ENCODE measurements at regions not wholly inside any gene's neighbourhood (a gene's known extent, or its start where the extent isn't known, plus 50 kb on each side); places are given as distances from the start of the nearest gene placed in this dataset.

DNA sequence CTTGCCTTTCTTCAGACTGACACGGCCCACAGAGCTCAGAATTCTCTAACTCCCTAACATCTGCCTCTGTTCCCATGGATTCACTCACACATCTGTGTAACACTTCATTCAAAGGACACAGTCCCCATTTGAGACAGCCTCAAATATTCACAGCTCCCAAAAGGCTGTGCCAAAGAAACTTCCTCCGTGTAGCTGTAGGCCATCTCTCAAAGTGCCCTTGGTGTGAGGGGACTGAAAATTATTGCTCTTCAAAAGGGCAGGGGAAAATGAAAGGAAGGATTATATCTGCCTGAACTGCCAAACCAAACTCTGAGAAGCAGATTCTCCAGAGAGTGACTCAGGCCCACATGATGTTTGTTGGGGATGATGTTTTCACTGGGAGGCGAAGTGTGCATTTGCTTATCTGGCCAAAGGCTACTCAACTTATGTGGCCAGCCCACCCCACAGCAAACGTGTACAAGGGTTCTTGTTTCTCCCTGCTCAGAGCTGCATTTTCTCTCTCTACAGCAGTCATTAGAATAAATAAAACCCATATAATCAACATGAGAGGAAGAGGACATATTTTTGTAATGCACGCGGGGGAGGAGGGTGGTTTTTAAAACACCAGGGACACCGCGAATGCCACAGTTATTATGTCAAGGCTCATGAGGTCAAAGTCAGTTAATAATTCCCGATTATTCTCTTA is 302.4 kb upstream of the NFE2L3 start:
- TF ChIP-seq, protein P1, sequence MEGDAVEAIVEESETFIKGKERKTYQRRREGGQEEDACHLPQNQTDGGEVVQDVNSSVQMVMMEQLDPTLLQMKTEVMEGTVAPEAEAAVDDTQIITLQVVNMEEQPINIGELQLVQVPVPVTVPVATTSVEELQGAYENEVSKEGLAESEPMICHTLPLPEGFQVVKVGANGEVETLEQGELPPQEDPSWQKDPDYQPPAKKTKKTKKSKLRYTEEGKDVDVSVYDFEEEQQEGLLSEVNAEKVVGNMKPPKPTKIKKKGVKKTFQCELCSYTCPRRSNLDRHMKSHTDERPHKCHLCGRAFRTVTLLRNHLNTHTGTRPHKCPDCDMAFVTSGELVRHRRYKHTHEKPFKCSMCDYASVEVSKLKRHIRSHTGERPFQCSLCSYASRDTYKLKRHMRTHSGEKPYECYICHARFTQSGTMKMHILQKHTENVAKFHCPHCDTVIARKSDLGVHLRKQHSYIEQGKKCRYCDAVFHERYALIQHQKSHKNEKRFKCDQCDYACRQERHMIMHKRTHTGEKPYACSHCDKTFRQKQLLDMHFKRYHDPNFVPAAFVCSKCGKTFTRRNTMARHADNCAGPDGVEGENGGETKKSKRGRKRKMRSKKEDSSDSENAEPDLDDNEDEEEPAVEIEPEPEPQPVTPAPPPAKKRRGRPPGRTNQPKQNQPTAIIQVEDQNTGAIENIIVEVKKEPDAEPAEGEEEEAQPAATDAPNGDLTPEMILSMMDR (IDR thresholded peaks at IDR 0.05; ENCODE audit: low read length, missing control alignments) = no peak
- DNase-seq (ENCODE audit: low read depth) = peak; percentile 91
- H3K4me3 ChIP-seq (replicated peaks; ENCODE audit: low read depth, low read length) = no peak overlapping the region

DNA sequence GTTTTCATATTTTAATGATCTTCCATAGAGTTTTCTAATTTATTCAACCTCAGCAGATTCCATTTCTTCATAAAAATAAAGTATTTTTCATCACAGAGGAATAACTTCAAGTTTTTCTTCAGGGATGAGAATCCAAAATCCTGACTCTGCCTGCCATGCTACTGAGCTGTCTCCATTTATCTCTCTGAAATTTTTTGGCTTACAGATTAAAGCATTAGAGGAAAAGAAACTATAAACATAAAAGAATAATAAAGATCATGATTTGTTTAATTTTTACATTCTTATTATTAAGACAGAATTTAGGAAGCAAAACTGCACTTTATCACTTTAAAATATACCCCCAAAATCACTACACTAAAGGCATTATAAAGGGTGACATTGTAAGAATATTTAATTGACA is 301.8 kb upstream of the NFE2L3 start:
- DNase-seq (ENCODE audit: low read depth) = no peak
- TF ChIP-seq, protein P1 (IDR thresholded peaks at IDR 0.05; ENCODE audit: low read length, missing control alignments) = no peak
- no peak overlapping the region for H3K4me3 ChIP-seq (replicated peaks; ENCODE audit: low read depth, low read length)

- DNase-seq (ENCODE audit: low read depth) = no peak
- no peak overlapping the region for H3K4me3 ChIP-seq (replicated peaks; ENCODE audit: low read depth, low read length)
- TF ChIP-seq, protein P1 (IDR thresholded peaks at IDR 0.05; ENCODE audit: low read length, missing control alignments) = no peak
Observed at GRCh38 chr7:25850735-25851134, 301.3 kb upstream of the NFE2L3 start.

- TF ChIP-seq, protein P1 (IDR thresholded peaks at IDR 0.05; ENCODE audit: low read length, missing control alignments) = peak; percentile 79
- peak; percentile 79 for DNase-seq (ENCODE audit: low read depth)
- no peak overlapping the region for H3K4me3 ChIP-seq (replicated peaks; ENCODE audit: low read depth, low read length)
Observed at GRCh38 chr7:25851332-25852210, 300.4 kb upstream of the NFE2L3 start.

GRCh38 chr7:25852211-25852938 is 299.6 kb upstream of the NFE2L3 start:
- TF ChIP-seq, protein P1 (IDR thresholded peaks at IDR 0.05; ENCODE audit: low read length, missing control alignments) = no peak
- H3K4me3 ChIP-seq (replicated peaks; ENCODE audit: low read depth, low read length) = no peak overlapping the region
- DNase-seq (ENCODE audit: low read depth) = no peak

- H3K4me3 ChIP-seq (replicated peaks; ENCODE audit: low read depth, low read length) = no peak overlapping the region
- no peak for DNase-seq (ENCODE audit: low read depth)
- TF ChIP-seq, protein P1 (IDR thresholded peaks at IDR 0.05; ENCODE audit: low read length, missing control alignments) = no peak
Observed at GRCh38 chr7:25852939-25853271, 299.1 kb upstream of the NFE2L3 start.
